ENCODE measurements at regions not wholly inside any gene's neighbourhood (a gene's known extent, or its start where the extent isn't known, plus 50 kb on each side); places are given as distances from the start of the nearest gene placed in this dataset.

GRCh38 chr1:93735722-93736121, 54.1 kb upstream of the BCAR3 start:
- Histone ChIP-seq H3K36me3 (ENCODE audit: control insufficient read depth in 4 of 4, insufficient read depth in 4 of 4, low read length in 3 of 4) (no peaks in the 10 kb centered on the region), H3K9me3 (ENCODE audit: control extremely low read depth in 1 of 5, control insufficient read depth in 4 of 5, insufficient read depth in 2 of 5, low read depth in 1 of 5, low read length in 4 of 5) (no peaks in the 10 kb centered on the region), H3K4me1 (ENCODE audit: control extremely low read depth in 1 of 4, control insufficient read depth in 4 of 4, insufficient read depth in 4 of 4, low read length in 3 of 4) (no peaks in the 10 kb centered on the region), H3K27me3 (replicated peaks in 2 of 5; ENCODE audit: control insufficient read depth in 4 of 5, insufficient read depth in 5 of 5, low read length in 4 of 5) (peaks cover 0 to 3% (median 0%) of the 10 kb centered on the region in 5 experiments), H3K27ac (ENCODE audit: insufficient read depth in 1 of 2, low read depth in 1 of 2, low read length in 2 of 2, poor library complexity in 1 of 2, severe bottlenecking in 2 of 2) (no peak overlapping the region), H3K4me3 (ENCODE audit: control insufficient read depth in 1 of 7, extremely low read depth in 1 of 7, insufficient read depth in 4 of 7, low read depth in 2 of 7, low read length in 6 of 7) (no peak overlapping the region)
- ChIA-PET POLR2A (no interaction called here), CTCF (interaction anchor here (0.7 to 2.2 kb wide), 7 partner anchors 8 to 108 kb away, joined by 3 to 9 read pairs (median 5); no protein-coding TSS in a partner anchor)
- no peak for DNase-seq
- 96% methylated on average over 2 of the region's 3 CpGs for WGBS (ENCODE audit: insufficient coverage)

- Histone ChIP-seq H3K27me3 (replicated peaks in 2 of 5; ENCODE audit: control insufficient read depth in 4 of 5, insufficient read depth in 5 of 5, low read length in 4 of 5) (peaks cover 0 to 3% (median 0%) of the 10 kb centered on the region in 5 experiments), H3K9me3 (ENCODE audit: control extremely low read depth in 1 of 5, control insufficient read depth in 4 of 5, insufficient read depth in 2 of 5, low read depth in 1 of 5, low read length in 4 of 5) (no peaks in the 10 kb centered on the region), H3K27ac (ENCODE audit: insufficient read depth in 1 of 2, low read depth in 1 of 2, low read length in 2 of 2, poor library complexity in 1 of 2, severe bottlenecking in 2 of 2) (no peak overlapping the region), H3K4me3 (ENCODE audit: control insufficient read depth in 1 of 7, extremely low read depth in 1 of 7, insufficient read depth in 4 of 7, low read depth in 2 of 7, low read length in 6 of 7) (no peak overlapping the region), H3K36me3 (ENCODE audit: control insufficient read depth in 4 of 4, insufficient read depth in 4 of 4, low read length in 3 of 4) (no peaks in the 10 kb centered on the region), H3K4me1 (ENCODE audit: control extremely low read depth in 1 of 4, control insufficient read depth in 4 of 4, insufficient read depth in 4 of 4, low read length in 3 of 4) (no peaks in the 10 kb centered on the region)
- ChIA-PET POLR2A (interaction anchor here (0.7 kb wide), 1 partner anchor 128 kb away, joined by 3 read pairs; no protein-coding TSS in a partner anchor), CTCF (interaction anchor here (1.1 to 2.2 kb wide), 6 partner anchors 9 to 109 kb away, joined by 3 to 9 read pairs (median 6); no protein-coding TSS in a partner anchor)
- WGBS (ENCODE audit: insufficient coverage), result 100% methylated on average over 2 of the region's 2 CpGs
- no peak for DNase-seq
These were observed 53.4 kb upstream of the BCAR3 start for GRCh38 chr1:93734999-93735398.

GRCh38 chr1:93733340-93733739, 51.7 kb upstream of the BCAR3 start:
- WGBS (ENCODE audit: insufficient coverage), result 100% methylated on average over 5 of the region's 7 CpGs

GRCh38 chr1:93732514-93732913, 50.9 kb upstream of the BCAR3 start:
- 87% methylated on average over 3 of the region's 4 CpGs for WGBS (ENCODE audit: insufficient coverage)
- POLR2A ChIA-PET, result no interaction called here

More at GRCh38 chr1:93733340-93733739, 51.7 kb upstream of the BCAR3 start:
- H3K4me1 ChIP-seq (ENCODE audit: control extremely low read depth in 1 of 4, control insufficient read depth in 4 of 4, insufficient read depth in 4 of 4, low read length in 3 of 4), result no peaks in the 10 kb centered on the region
- no peak overlapping the region for H3K4me3 ChIP-seq (ENCODE audit: control insufficient read depth in 1 of 7, extremely low read depth in 1 of 7, insufficient read depth in 4 of 7, low read depth in 2 of 7, low read length in 6 of 7)
- peaks cover 0 to 3% (median 0%) of the 10 kb centered on the region in 5 experiments for H3K27me3 ChIP-seq (replicated peaks in 2 of 5; ENCODE audit: control insufficient read depth in 4 of 5, insufficient read depth in 5 of 5, low read length in 4 of 5)
- no peak overlapping the region for H3K27ac ChIP-seq (ENCODE audit: insufficient read depth in 1 of 2, low read depth in 1 of 2, low read length in 2 of 2, poor library complexity in 1 of 2, severe bottlenecking in 2 of 2)
- H3K36me3 ChIP-seq (ENCODE audit: control insufficient read depth in 4 of 4, insufficient read depth in 4 of 4, low read length in 3 of 4), result no peaks in the 10 kb centered on the region
- ChIA-PET POLR2A (no interaction called here), CTCF (no interaction called here)
- DNase-seq, result no peak
- no peaks in the 10 kb centered on the region for H3K9me3 ChIP-seq (ENCODE audit: control extremely low read depth in 1 of 5, control insufficient read depth in 4 of 5, insufficient read depth in 2 of 5, low read depth in 1 of 5, low read length in 4 of 5)

More at GRCh38 chr1:93732514-93732913, 50.9 kb upstream of the BCAR3 start:
- peak in 1 of 3 donors; percentile 20 for DNase-seq
- Histone ChIP-seq H3K27me3 (replicated peaks in 2 of 5; ENCODE audit: control insufficient read depth in 4 of 5, insufficient read depth in 5 of 5, low read length in 4 of 5) (peaks cover 0 to 3% (median 0%) of the 10 kb centered on the region in 5 experiments), H3K4me1 (ENCODE audit: control extremely low read depth in 1 of 4, control insufficient read depth in 4 of 4, insufficient read depth in 4 of 4, low read length in 3 of 4) (no peaks in the 10 kb centered on the region), H3K27ac (ENCODE audit: insufficient read depth in 1 of 2, low read depth in 1 of 2, low read length in 2 of 2, poor library complexity in 1 of 2, severe bottlenecking in 2 of 2) (no peak overlapping the region), H3K4me3 (ENCODE audit: control insufficient read depth in 1 of 7, extremely low read depth in 1 of 7, insufficient read depth in 4 of 7, low read depth in 2 of 7, low read length in 6 of 7) (no peak overlapping the region), H3K36me3 (ENCODE audit: control insufficient read depth in 4 of 4, insufficient read depth in 4 of 4, low read length in 3 of 4) (no peaks in the 10 kb centered on the region), H3K9me3 (ENCODE audit: control extremely low read depth in 1 of 5, control insufficient read depth in 4 of 5, insufficient read depth in 2 of 5, low read depth in 1 of 5, low read length in 4 of 5) (no peaks in the 10 kb centered on the region)
- CTCF ChIA-PET, result no interaction called here

Measured in common myeloid progenitor, CD34-positive (primary cell).